ENCODE measurements at regions not wholly inside any gene's neighbourhood (a gene's known extent, or its start where the extent isn't known, plus 50 kb on each side); places are given as distances from the start of the nearest gene placed in this dataset.
"Not testable (repeated sequence)": the region's sequence is repeated elsewhere in the genome, so short reads cannot be mapped to it uniquely, and the experiment has no call there.

GRCh38 chr7:66503551-66504031 is 125.1 kb upstream of the KCTD7 start:
- no peak for DNase-seq

DNA sequence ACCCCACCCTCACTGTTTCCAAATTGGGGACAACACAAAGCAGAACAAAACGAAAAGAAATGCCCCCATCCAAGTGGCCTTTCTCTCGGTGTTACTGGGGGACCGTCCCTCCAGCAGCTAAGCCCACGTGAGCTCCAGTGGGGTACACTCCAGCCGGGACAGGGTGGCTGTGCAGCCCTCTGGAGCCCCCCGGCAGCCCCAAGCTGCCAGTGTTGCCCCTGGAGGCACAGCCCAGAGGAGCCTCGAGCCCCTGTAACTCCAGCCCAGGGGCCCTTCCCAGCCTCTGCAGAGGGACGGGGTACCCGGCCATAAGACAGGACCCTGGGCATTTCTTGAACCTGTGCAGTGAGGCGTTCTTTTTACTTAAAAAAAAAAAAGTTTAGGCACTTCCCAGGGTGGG is 124.5 kb upstream of the KCTD7 start:
- no peak for DNase-seq

- no peak for DNase-seq
Observed at GRCh38 chr7:66505009-66505408, 123.7 kb upstream of the KCTD7 start.

DNA sequence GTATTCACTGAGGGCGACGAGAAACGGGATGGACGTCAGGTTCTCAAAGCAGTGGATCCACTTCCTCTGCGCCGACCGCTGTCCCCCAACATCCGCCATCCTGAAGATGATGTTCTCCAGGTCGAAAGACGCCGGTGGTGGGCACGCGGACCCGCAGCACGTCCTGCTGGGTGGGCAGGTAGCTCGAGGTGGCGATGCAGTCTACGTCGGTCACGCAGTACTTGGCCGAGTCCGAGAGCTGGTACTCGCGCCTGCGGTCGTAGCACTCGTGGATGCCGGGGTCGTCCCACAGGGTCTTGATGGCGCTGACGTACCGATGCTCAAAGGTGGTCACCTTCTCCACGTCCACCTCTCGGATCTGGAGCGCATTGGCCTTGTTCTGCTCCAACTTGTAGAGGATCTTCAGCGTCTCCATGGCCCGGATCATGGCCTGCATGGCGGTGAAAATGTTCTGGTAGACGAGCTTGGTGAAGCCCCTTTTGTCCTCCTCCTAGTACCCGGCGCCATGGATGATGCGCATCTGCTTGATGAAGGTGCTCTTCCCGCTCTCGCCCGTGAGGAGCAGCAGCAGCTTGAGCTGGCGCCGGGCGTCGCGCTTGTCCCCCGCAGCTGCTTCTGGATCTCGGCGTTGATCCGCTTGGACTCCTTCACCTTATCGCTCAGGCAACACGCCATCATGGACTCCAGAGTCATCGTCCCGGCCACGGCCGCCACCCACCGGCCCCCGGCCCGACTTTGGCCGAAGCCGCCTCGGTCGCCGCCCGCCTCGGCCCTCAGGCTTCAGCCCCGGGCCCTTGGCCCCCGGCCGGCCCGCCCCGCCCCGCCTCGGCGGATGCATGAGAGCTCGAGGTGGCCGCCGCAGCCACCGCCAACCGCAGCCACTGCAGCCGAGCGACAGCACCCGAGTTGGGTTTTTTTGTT is 122.9 kb upstream of the KCTD7 start:
- DNase-seq, result peak; percentile 34

GRCh38 chr7:66506703-66507102 is 122.0 kb upstream of the KCTD7 start:
- not testable (repeated sequence) for DNase-seq

GRCh38 chr7:66507764-66508296 is 120.9 kb upstream of the KCTD7 start:
- DNase-seq, result no peak

GRCh38 chr7:66508431-66508830 is 120.2 kb upstream of the KCTD7 start:
- DNase-seq, result no peak

DNA sequence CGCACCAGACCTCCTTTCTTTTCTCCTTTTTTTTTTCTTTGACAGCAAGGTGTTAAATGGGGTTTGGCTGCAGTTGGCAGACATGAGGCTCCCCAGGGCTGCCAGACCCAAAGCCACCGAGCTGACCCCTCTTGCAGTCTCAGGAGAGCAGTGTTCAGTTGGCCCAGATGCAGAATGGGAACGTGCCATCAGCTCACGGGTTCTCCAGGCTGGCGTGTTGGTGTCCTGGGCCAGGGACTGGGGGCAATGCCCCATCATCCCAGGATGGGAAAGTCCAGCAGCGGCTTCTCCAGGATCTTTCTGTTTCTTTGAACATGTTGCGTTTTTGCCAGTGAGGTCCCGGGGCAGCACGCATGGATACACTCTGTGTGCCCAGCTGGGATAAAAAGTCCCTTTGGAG is 114.6 kb upstream of the KCTD7 start:
- DNase-seq, result no peak

GRCh38 chr7:66517212-66517909 is 111.3 kb upstream of the KCTD7 start:
- DNase-seq, result no peak

DNA sequence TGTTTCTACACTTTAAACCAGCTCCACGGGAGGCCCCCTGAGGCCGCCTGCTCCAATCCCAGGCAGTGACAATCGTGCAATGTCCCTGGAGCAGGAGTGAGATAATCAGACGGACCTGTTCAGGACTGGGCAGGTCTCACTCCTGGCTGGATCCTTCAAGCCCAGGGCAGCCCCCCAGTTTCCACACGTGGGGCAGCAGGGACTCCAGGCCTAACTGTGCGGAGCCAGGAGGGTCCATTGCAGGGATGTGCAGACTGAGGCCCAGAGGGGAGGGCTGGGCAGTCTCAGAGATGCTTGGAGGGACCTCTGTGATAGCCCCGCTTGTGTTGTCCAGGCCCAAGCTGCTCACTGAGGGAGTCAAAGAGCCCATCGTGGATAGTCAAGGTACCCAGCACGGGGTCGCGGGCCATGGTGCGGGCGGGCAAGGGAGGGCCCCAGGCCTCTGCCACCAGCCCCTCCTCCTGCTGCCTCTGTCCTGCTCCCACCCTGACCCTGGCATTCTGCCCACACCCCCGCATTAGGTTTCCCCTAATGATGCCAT is 110.5 kb upstream of the KCTD7 start:
- no peak for DNase-seq

DNA sequence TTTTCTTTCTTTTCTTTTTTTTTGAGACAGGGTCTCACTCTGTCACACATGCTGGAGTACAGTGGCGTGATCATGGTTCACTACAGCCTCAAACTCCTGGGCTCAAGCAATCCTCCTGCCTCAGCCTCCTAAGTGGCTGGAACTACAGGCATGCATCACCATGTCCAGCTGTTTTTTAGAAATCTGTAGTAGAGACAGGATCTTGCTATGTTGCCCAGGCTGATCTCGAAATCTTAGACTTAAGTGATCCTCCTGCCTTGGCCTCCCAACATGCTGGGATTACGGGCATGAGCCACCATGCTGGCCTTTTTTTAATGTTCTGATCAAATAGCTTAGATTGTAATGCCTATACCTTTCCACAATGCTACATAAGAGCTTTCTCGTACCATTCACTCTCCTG is 107.0 kb upstream of the KCTD7 start:
- DNase-seq, result no peak

DNA sequence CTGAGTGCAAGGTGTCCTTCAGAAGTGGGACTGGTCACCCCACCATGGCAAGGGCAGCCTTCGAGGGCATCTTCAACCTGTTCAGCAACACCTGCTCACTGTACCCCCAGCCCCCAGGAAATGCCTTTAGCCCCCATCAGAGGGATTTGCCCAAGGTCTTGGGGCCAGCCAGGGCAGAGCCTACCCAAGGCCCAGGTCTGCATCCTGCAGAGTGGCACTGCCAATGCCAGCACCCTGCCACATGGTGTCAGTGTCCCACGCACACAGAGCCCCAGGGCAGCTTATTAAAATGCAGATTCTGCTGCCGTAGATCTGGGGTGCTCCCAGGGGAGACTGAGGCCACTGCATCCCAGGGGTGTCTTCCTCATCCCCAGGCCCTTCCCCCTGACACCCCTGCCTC is 106.2 kb upstream of the KCTD7 start:
- DNase-seq, result peak; percentile 27

- DNase-seq, result no peak
Observed at GRCh38 chr7:66523409-66523808, 105.3 kb upstream of the KCTD7 start.

- DNase-seq, result no peak
Observed at GRCh38 chr7:66524738-66525137, 103.9 kb upstream of the KCTD7 start.

- not testable (repeated sequence) for DNase-seq
Observed at GRCh38 chr7:66526782-66527181, 101.9 kb upstream of the KCTD7 start.

DNA sequence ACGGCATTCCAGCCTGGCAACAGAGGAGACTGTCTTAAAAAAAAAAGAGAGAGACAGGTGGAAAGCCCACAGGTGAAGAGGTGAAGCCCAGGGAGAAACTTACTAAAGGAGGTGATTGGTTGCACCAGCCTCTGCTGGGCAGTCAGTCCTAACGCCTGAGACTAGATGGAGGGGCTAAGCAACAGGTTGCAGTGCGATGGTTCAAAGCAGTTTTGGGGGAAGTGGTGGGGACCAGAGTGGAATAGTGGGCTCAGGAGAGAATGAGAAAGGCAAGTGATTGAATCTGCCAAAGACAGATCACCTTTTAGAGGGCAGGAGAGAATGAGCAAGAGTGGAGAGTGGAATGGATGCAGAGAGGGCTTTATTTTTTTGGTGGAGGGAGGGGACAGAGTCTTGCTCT is 100.0 kb upstream of the KCTD7 start:
- no peak for DNase-seq

DNA sequence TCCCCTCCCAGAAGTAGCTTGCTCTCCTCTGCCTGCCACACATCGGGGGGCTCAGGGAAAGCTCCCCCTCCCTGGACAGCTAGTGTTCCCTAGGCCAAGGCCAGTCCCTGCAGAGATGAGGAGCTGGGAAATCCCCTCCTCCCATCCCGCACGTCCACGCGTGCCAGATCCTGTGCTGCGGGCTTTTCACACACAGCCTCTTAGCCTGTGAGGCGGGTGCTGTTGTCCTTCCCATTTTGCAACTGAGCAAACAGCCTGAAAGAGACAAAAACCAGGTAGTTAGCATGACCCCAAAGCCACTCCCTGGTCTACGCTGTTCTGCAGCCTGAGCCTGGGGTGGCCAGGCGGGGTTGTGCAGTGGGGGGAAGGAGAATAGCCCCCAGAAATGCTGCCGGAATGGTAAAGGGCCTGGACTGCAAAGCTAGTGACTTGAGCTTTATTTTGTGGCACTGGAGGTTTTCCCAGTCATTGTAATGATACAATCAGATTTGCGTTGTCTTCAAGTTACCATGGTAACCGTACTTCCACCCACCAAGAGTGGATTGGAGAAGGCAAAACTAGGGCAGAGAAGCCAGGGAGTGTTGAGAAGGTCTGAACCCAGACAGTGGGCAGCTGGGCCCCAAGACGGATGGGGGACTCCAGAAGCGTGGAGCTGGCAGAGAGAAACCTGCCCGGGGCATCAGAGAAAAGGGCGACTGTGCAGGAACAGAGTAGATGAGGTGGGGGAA is 98.6 kb upstream of the KCTD7 start:
- DNase-seq, result no peak

DNA sequence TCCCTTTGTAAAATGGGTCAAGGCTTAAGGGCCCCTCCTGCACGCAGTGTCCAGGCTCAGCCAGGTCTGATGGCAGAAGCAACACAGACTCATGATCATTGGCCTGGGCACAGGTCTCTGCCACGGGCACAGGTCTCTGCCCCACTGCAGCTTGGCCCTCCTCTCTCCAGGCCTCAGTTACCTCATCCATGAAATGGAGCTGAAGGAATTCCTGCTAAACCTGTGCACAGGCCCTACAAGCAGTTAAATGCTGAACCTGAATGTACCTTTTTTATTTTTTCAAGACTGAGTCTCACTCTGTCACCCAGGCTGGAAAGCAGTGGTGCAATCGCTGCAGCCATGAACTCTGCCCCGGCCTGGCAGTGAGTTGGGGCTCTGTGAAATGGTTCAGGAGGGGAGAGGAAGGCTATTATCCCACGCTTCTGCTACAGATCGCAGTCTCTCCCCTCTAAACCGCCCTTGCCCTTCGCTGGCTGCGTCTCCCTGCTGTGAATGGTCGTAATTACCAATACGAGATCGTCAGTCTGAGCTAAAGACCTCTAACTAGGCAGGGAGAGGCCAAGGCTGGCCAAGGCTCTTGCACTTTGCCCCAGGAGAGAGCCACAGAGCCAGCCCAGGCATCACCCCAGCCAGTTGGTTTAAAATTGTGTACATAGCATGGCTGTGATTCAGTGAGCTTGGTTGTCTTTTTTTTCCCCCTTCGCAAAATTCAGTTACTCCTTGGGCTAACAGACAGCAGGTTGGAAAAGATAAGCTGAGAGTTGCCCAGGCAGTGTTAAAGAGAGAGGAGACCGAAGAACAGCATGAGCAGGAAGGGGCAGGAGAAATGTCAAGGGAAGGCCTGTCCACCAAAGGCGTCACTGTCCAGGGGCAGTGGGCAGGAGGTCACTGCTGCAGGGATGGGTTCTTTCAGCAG is 93.0 kb upstream of the KCTD7 start:
- DNase-seq, result no peak

- DNase-seq, result no peak
Observed at GRCh38 chr7:66537380-66537779, 91.3 kb upstream of the KCTD7 start.

GRCh38 chr7:66537876-66538275 is 90.8 kb upstream of the KCTD7 start:
- DNase-seq, result no peak

DNA sequence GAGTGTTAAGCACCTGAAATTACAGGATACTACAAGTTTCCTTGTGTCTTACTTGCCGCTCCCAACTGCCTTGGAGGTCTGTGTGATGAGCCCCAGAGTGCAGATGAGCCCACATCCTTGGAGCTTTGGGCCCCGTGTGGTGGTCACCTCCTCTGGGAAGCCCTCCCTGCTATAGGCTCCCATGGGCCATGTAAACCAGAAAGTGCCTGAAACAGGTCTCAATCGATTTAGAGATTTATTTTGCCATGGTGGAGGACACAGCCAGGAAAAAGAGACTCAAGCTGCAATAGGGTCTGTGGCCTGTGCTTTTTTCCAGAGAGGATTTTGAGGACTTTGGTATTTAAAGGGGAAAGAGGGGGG is 89.4 kb upstream of the KCTD7 start:
- DNase-seq, result no peak

DNA sequence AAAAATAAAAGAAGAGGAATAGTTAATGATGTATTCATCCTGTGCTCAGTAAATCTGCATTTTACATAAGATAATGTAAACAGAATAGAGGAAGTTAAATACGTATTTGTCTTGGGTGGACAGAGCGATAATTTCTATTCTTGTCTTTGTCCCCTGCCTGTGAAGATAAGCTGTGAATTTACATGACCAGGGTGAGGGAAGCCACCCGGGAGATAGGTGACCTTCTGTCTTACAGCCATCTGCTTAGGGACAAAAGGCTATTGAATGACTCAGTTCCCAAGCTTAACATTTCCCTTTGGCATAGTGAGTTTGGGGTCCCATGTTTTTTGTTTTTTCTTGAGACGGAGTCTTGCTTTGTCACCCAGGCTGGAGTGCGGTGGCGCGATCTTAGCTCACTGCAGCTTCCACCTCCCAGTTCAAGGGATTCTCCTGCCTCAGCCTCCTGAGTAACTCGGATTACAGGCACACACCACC is 88.7 kb upstream of the KCTD7 start:
- DNase-seq, result no peak

Measured in activated CD4-positive, alpha-beta T cell treated with anti-CD3 and anti-CD28 coated beads for 48 hours (primary cell).